Right lobe of liver (tissue), 4 donors: ENCODE measurements at regions not wholly inside any gene's neighbourhood (a gene's known extent, or its start where the extent isn't known, plus 50 kb on each side); places are given as distances from the start of the nearest gene placed in this dataset.

Source experiments
- POLR2A ChIP-seq: fragments of 450-650 bp; IDR thresholded peaks from one replicate; pipeline ENCODE4 v1.6.1; 2017; ENCODE audit warnings: antibody characterized with exemption, mild to moderate bottlenecking
- TF ChIP-seq, protein P1 (sequence below), 4 donors: fragments of 200-600 bp in 3 of 4; fragments of 450-650 bp in 1 of 4; IDR thresholded peaks; one replicate each; pipeline versions ENCODE4 v1.5.1 to v1.8.0; 2016 to 2022; ENCODE audit warnings: antibody characterized with exemption in 4 of 4, mild to moderate bottlenecking in 2 of 4
- donor health status: DM: no; HTN: no; CAD: no.
- donor health status: DM: no; HTN: no; CAD: no.
- donor health status: DM: no; HTN: yes; CAD: no.

DNA sequence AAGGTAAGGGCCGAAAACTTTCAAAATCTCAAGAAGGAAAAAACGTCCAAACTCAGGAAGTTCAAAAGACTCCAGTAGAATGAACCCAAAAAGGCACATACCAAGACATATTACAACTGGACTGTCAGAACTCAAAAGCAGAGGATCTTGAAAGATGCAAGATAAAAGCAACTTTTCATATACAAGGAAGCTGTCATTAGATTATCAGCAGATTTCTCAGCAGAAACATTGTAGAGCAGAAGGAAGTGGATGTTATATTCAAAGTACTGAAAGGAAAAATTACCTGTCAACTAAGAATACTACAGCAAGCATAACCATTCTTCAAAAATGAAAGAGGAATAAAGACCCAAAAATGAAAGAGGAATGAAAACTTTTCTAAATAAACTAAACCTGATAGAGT lies 224.9 kb downstream of the FAT4 start:
- TF ChIP-seq, protein P1, sequence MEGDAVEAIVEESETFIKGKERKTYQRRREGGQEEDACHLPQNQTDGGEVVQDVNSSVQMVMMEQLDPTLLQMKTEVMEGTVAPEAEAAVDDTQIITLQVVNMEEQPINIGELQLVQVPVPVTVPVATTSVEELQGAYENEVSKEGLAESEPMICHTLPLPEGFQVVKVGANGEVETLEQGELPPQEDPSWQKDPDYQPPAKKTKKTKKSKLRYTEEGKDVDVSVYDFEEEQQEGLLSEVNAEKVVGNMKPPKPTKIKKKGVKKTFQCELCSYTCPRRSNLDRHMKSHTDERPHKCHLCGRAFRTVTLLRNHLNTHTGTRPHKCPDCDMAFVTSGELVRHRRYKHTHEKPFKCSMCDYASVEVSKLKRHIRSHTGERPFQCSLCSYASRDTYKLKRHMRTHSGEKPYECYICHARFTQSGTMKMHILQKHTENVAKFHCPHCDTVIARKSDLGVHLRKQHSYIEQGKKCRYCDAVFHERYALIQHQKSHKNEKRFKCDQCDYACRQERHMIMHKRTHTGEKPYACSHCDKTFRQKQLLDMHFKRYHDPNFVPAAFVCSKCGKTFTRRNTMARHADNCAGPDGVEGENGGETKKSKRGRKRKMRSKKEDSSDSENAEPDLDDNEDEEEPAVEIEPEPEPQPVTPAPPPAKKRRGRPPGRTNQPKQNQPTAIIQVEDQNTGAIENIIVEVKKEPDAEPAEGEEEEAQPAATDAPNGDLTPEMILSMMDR (IDR thresholded peaks at IDR 0.05), result no peak
- TF ChIP-seq POLR2A, result no peak
